B cell (primary cell): ENCODE measurements at regions not wholly inside any gene's neighbourhood (a gene's known extent, or its start where the extent isn't known, plus 50 kb on each side); places are given as distances from the start of the nearest gene placed in this dataset.

ENCODE experiments used
- ATAC-seq: fragments of 200-7000 bp; cut with Tn5 transposase; one replicate; pipeline ENCODE4 v1.10.0; 2021; ENCODE audit warnings: low read depth, mild to moderate bottlenecking, moderate number of reproducible peaks, moderate library complexity
- CTCF ChIA-PET: fragments of 350-600 bp; sonication (Branson Sonifier 250); formaldehyde crosslinking; loops from one replicate; lab custom pipeline; 2021; ENCODE audit warnings: antibody characterized with exemption, inconsistent platforms; lab: Charles Lee
- POLR2A ChIA-PET: fragments of 350-600 bp; sonication (Branson Sonifier 250); formaldehyde crosslinking; loops from one replicate; lab custom pipeline; 2021; ENCODE audit warnings: antibody characterized with exemption; lab: Charles Lee
- DNase-seq: peaks from one replicate; pipeline ENCODE4 v3.0.0; 2013
- H2AFZ ChIP-seq: 2 replicates; pipeline ENCODE4 v1.6.1; 2012; ENCODE audit warnings: mild to moderate bottlenecking, low read depth, low read length; ENCODE audit not compliant: insufficient read depth, poor library complexity, severe bottlenecking
- H3K27ac ChIP-seq, 2 donors: 1 replicate in 1 of 2; 2 replicates in 1 of 2; pipeline ENCODE4 v1.5.1; 2012 to 2013; ENCODE audit warnings: low read length in 2 of 2, mild to moderate bottlenecking in 2 of 2, moderate library complexity in 1 of 2
- H3K27me3 ChIP-seq, 4 experiments: fragments of 200-600 bp in 1 of 4; sonication (generic) in 1 of 4; replicated peaks in 1 of 4; 1 replicate in 2 of 4; 2 replicates in 2 of 4; pipeline versions ENCODE4 v1.6.1 to v1.7.0; 2013 to 2016; ENCODE audit warnings: low read length in 3 of 4, mild to moderate bottlenecking in 2 of 4, mixed read lengths in 1 of 4, moderate library complexity in 1 of 4; ENCODE audit not compliant: insufficient read depth in 4 of 4, control insufficient read depth in 3 of 4; ENCODE audit errors: control extremely low read depth in 1 of 4
- H3K36me3 ChIP-seq, 2 experiments: replicated peaks in 1 of 2; 1 replicate in 1 of 2; 2 replicates in 1 of 2; pipeline versions ENCODE4 v1.6.1 to v1.7.1; 2013; ENCODE audit warnings: low read length in 1 of 2; ENCODE audit not compliant: insufficient read depth in 2 of 2, control insufficient read depth in 1 of 2; ENCODE audit errors: control extremely low read depth in 1 of 2, extremely low read depth in 1 of 2
- H3K4me1 ChIP-seq, 2 donors: fragments of 200-600 bp in 1 of 2; sonication (generic) in 1 of 2; 1 replicate in 1 of 2; 2 replicates in 1 of 2; pipeline versions ENCODE4 v1.5.1 to v1.6.1; 2013 to 2017; ENCODE audit warnings: low read length in 2 of 2; ENCODE audit not compliant: control insufficient read depth in 2 of 2, insufficient read depth in 2 of 2
- H3K4me2 ChIP-seq: replicated peaks from 2 replicates; pipeline ENCODE3; 2012; ENCODE audit warnings: mild to moderate bottlenecking, low read depth, low read length; ENCODE audit not compliant: poor library complexity, severe bottlenecking
- H3K4me3 ChIP-seq, 5 experiments: fragments of 200-600 bp in 1 of 5; sonication (generic) in 1 of 5; 1 replicate in 3 of 5; 2 replicates in 2 of 5; pipeline versions ENCODE4 v1.5.1 to v1.7.0; 2011 to 2016; ENCODE audit warnings: low read length in 4 of 5, mild to moderate bottlenecking in 4 of 5, low read depth in 2 of 5, control low read depth in 1 of 5, moderate library complexity in 1 of 5; ENCODE audit not compliant: insufficient read depth in 1 of 5; ENCODE audit errors: control extremely low read depth in 1 of 5, extremely low read depth in 1 of 5
- H3K79me2 ChIP-seq: fragments of 200-600 bp; sonication (generic); one replicate; pipeline ENCODE4 v1.6.0; 2016; ENCODE audit warnings: low read length; ENCODE audit not compliant: control insufficient read depth, insufficient read depth
- H3K9ac ChIP-seq: fragments of 200-600 bp; sonication (generic); 2 replicates; pipeline ENCODE4 v1.6.1; 2017; ENCODE audit warnings: mild to moderate bottlenecking, low read length, moderate library complexity
- H3K9me3 ChIP-seq, 3 donors: one replicate each; pipeline versions ENCODE4 v1.6.1 to v1.7.1; 2013; ENCODE audit warnings: low read length in 2 of 3; ENCODE audit not compliant: control insufficient read depth in 2 of 3, insufficient read depth in 1 of 3; ENCODE audit errors: control extremely low read depth in 1 of 3
- H4K20me1 ChIP-seq: 2 replicates; pipeline ENCODE4 v1.6.0; 2012; ENCODE audit warnings: mild to moderate bottlenecking, low read length; ENCODE audit not compliant: insufficient read depth, control insufficient read depth, poor library complexity, severe bottlenecking
- H3K27ac Mint-ChIP-seq: one replicate; pipeline ENCODE4 v1.8.0; 2021; ENCODE audit warnings: mixed read lengths
- H3K27me3 Mint-ChIP-seq: one replicate; pipeline ENCODE4 v1.8.0; 2021; ENCODE audit warnings: mixed read lengths
- H3K4me1 Mint-ChIP-seq: one replicate; pipeline ENCODE4 v1.8.0; 2021; ENCODE audit warnings: mixed read lengths
- H3K4me3 Mint-ChIP-seq: one replicate; pipeline ENCODE4 v1.8.0; 2021; ENCODE audit warnings: mixed read lengths
- H3K9me3 Mint-ChIP-seq: one replicate; pipeline ENCODE4 v1.8.0; 2022; ENCODE audit warnings: mixed read lengths; ENCODE audit not compliant: insufficient read depth
- EZH2 ChIP-seq: IDR thresholded peaks from 2 replicates; pipeline ENCODE4 v1.6.1; 2012; ENCODE audit warnings: borderline replicate concordance, low read depth, mild to moderate bottlenecking, moderate library complexity, low read length; ENCODE audit not compliant: insufficient read depth, poor library complexity, severe bottlenecking
- WGBS: methylation state at CpG from one replicate; pipeline ENCODE4 v1.1.5; 2013; ENCODE audit warnings: missing lambda C conversion rate; ENCODE audit not compliant: insufficient coverage; 5-methylcytosine and 5-hydroxymethylcytosine counted together
- intact Hi-C: fragments of 100-400 bp; cut with micrococcal nuclease; formaldehyde crosslinking; loops from one replicate; pipeline ENCODE4 v1.10.0; 2022
- TF ChIP-seq, protein P1 (sequence below): fragments of 200-600 bp; IDR thresholded peaks from one replicate; pipeline ENCODE4 v1.8.0; 2022; ENCODE audit warnings: antibody characterized with exemption, mild to moderate bottlenecking

DNA sequence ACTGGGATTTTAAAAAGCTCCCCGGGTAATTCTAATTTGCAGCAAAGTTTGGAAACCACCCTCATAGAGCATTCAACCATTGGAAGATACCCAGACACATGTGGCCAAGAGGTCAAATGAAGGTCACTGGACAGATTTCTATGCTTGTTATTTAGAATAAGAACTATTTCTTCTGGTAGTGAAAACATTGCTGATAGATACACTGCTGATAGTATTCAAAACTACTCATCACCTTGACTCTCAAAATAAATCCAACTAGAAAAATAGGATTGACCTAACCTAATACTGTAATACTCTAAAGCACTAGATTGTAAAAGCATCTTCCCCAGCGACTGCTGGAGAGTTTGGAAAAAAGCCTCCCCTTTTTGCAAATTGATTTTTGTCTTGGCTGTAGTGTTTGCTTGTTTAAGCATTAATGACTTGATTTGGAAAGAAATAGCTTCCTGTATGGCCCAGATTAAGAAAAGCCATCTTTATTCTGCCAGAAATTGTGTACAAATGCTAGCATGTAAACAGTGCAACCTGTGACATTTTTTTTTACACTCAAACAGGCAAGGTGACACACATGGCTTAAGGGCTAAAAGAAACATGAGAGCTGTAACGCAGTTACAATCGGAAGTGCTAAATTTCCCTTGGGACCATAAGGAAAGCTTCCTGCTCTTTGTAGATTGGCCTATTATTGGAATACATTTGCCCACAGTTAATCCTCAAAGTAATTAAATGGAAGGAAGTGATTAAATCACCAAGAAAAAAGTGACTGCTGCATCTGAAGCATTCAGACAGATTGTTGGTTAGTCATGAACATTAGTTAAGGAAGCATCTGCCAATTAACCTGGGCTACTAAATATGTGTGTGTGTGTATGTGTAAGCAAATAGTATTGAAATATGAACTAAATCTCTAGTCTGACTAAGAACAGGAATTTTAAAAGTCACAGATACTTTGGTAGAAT, 356.5 kb upstream of the ATP2B1 start:
- ATAC-seq, result no peak
- Mint-ChIP-seq H3K9me3 (no peaks in the 10 kb centered on the region), H3K27me3 (no peaks in the 10 kb centered on the region), H3K4me1 (peaks cover 8% of the 10 kb centered on the region), H3K4me3 (no peak overlapping the region), H3K27ac (no peak overlapping the region)
- no peak overlapping the region for H3K4me3 ChIP-seq
- H3K9ac ChIP-seq, result no peak overlapping the region
- no peaks in the 10 kb centered on the region for H3K9me3 ChIP-seq
- ChIA-PET CTCF (interaction anchor here (0.6 to 1.1 kb wide), 2 partner anchors 9 to 39 kb away, joined by 3 read pairs; no protein-coding TSS in a partner anchor), POLR2A (no interaction called here)
- no peaks in the 10 kb centered on the region for H3K36me3 ChIP-seq
- H4K20me1 ChIP-seq, result no peaks in the 10 kb centered on the region
- WGBS, result no CpG with 5 or more reads among the region's 4 CpGs
- H3K27me3 ChIP-seq, result no peaks in the 10 kb centered on the region
- no peaks in the 10 kb centered on the region for H3K4me1 ChIP-seq
- DNase-seq, result no peak
- TF ChIP-seq, protein P1, sequence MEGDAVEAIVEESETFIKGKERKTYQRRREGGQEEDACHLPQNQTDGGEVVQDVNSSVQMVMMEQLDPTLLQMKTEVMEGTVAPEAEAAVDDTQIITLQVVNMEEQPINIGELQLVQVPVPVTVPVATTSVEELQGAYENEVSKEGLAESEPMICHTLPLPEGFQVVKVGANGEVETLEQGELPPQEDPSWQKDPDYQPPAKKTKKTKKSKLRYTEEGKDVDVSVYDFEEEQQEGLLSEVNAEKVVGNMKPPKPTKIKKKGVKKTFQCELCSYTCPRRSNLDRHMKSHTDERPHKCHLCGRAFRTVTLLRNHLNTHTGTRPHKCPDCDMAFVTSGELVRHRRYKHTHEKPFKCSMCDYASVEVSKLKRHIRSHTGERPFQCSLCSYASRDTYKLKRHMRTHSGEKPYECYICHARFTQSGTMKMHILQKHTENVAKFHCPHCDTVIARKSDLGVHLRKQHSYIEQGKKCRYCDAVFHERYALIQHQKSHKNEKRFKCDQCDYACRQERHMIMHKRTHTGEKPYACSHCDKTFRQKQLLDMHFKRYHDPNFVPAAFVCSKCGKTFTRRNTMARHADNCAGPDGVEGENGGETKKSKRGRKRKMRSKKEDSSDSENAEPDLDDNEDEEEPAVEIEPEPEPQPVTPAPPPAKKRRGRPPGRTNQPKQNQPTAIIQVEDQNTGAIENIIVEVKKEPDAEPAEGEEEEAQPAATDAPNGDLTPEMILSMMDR, result no peak
- TF ChIP-seq EZH2, result no peak
- intact Hi-C loops, result no loop called here
- H3K79me2 ChIP-seq, result no peaks in the 10 kb centered on the region
- H2AFZ ChIP-seq, result no peak overlapping the region
- no peak overlapping the region for H3K4me2 ChIP-seq
- no peak overlapping the region for H3K27ac ChIP-seq

DNA sequence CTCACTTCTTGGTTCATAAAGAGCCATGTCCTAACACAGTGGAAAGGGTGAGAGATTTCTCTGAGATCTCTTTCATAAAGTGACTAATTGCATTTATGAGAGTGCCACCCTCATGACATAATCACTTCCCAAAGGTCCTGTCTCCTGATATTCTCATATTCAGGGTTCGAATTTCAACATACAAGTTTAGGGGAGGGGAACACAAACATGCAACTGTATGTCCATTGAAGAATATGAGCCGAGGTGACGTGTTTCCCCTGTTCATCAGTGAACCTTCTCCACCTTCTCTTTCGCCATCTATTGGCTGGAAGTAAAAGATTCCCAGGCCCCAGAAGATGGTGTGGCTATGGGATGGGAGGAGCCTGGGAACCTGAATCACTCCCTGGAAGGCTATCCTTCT, 354.2 kb upstream of the ATP2B1 start:
- H3K27ac Mint-ChIP-seq, result no peak overlapping the region
- Histone ChIP-seq H3K9ac (no peak overlapping the region), H3K27ac (no peak overlapping the region), H4K20me1 (no peaks in the 10 kb centered on the region), H3K36me3 (no peaks in the 10 kb centered on the region), H3K4me3 (no peak overlapping the region), H3K4me1 (no peaks in the 10 kb centered on the region), H3K9me3 (no peaks in the 10 kb centered on the region), H3K79me2 (no peaks in the 10 kb centered on the region), H2AFZ (no peak overlapping the region), H3K27me3 (no peaks in the 10 kb centered on the region), H3K4me2 (no peak overlapping the region)
- H3K9me3 Mint-ChIP-seq, result no peaks in the 10 kb centered on the region
- ATAC-seq (no peak), DNase-seq (no peak)
- POLR2A ChIA-PET, result no interaction called here
- TF ChIP-seq EZH2, result no peak
- TF ChIP-seq, protein P1, result no peak
- no peaks in the 10 kb centered on the region for H3K27me3 Mint-ChIP-seq
- H3K4me3 Mint-ChIP-seq, result no peak overlapping the region
- CTCF ChIA-PET, result no interaction called here
- peaks cover 8% of the 10 kb centered on the region for H3K4me1 Mint-ChIP-seq
- no CpG with 5 or more reads among the region's 4 CpGs for WGBS
- intact Hi-C loops, result no loop called here
